ENCODE measurements at regions not wholly inside any gene's neighbourhood (a gene's known extent, or its start where the extent isn't known, plus 50 kb on each side); places are given as distances from the start of the nearest gene placed in this dataset.

DNA sequence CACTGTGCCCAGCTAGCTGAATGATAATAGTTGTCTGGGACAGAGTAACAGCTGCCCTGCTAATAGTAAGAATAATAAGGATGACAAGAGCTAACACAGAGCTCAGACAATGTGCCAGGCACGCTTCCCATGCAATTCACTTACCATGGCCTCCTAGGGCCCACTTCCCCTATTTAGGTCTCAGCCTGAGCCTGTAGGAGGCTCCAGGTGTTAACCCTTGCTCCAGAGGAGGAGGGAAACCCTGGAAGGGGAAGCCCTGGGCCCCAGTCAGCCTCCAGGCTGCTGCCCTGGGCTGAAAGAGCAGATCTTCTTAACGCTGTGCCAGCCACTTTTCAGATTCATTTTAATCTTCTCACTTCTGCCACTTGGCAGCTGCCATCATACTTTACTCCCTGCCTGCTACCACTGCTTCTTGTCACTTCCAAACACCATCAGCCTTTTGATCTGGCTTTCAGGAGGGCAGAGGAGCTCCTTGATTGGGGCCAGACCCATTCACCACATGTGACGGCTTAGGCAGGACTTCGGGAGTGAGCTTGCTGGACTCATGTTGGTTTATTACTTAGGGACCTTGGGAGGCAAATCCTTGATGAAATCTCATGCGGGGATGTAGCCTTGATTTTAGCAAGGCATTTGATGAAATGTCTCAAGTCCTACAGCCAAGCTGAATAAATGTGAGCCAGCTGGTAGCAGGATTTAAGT is 66.7 kb upstream of the PARP1 start:
- ChIA-PET CTCF (no interaction called here), RAD21 (ENCODE audit: low non-redundant PET in 1 of 2, low total read pairs in 2 of 2, uncharacterized antibody in 2 of 2, unreplicated experiment in 2 of 2) (no interaction called here), POLR2A (no interaction called here)
- Histone ChIP-seq H3K9ac (ENCODE audit: low read length) (no peak overlapping the region), H3K27ac (ENCODE audit: low read depth, low read length) (no peak overlapping the region), H3K27me3 (ENCODE audit: insufficient read depth, low read length) (no peaks in the 10 kb centered on the region), H3K9me3 (ENCODE audit: control insufficient read depth in 1 of 2, insufficient read depth in 1 of 2, low read depth in 1 of 2, low read length in 2 of 2) (no peaks in the 10 kb centered on the region), H2AFZ (ENCODE audit: low read depth, low read length, poor library complexity, severe bottlenecking) (no peak overlapping the region), H3K4me1 (ENCODE audit: control insufficient read depth in 1 of 2, insufficient read depth in 2 of 2, low read length in 2 of 2) (no peaks in the 10 kb centered on the region), H3K36me3 (ENCODE audit: control insufficient read depth in 1 of 2, insufficient read depth in 2 of 2, low read length in 2 of 2) (no peaks in the 10 kb centered on the region), H3K79me2 (ENCODE audit: insufficient read depth, low read length) (no peaks in the 10 kb centered on the region), H4K20me1 (ENCODE audit: insufficient read depth) (no peaks in the 10 kb centered on the region), H3K4me3 (replicated peaks in 1 of 2; ENCODE audit: low read depth in 1 of 2, low read length in 2 of 2) (no peak overlapping the region), H3K4me2 (ENCODE audit: low read length) (no peak overlapping the region), H3K9me2 (ENCODE audit: insufficient read depth) (no peaks in the 10 kb centered on the region)
- TF ChIP-seq, protein P1, sequence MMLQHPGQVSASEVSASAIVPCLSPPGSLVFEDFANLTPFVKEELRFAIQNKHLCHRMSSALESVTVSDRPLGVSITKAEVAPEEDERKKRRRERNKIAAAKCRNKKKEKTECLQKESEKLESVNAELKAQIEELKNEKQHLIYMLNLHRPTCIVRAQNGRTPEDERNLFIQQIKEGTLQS (IDR thresholded peaks at IDR 0.05), result no peak
- TF ChIP-seq ELF1 (IDR thresholded peaks at IDR 0.05; ENCODE audit: borderline replicate concordance, low read depth) (no peak), POLR2AphosphoS5 (IDR thresholded peaks at IDR 0.05; ENCODE audit: low read depth, low read length) (no peak), TCF7L2 (IDR thresholded peaks at IDR 0.05; ENCODE audit: borderline replicate concordance, extremely low read depth, insufficient read depth, insufficient read length) (no peak), SP1 (IDR thresholded peaks at IDR 0.05; ENCODE audit: low read depth) (no peak), EZH2phosphoT487 (IDR thresholded peaks at IDR 0.05; ENCODE audit: borderline replicate concordance) (no peak), EZH2 (IDR thresholded peaks at IDR 0.05) (no peak), RAD21 (IDR thresholded peaks at IDR 0.05; ENCODE audit: low read depth) (no peak), ZFX (IDR thresholded peaks at IDR 0.05) (no peak), SRF (IDR thresholded peaks at IDR 0.05; ENCODE audit: low read depth) (no peak), CBX3 (IDR thresholded peaks at IDR 0.05; ENCODE audit: low read depth) (no peak), EGR1 (IDR thresholded peaks at IDR 0.05; ENCODE audit: low read depth) (no peak)
- TF ChIP-seq, protein P2, sequence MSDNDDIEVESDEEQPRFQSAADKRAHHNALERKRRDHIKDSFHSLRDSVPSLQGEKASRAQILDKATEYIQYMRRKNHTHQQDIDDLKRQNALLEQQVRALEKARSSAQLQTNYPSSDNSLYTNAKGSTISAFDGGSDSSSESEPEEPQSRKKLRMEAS (IDR thresholded peaks at IDR 0.05), result no peak
- TF ChIP-seq, protein P3, sequence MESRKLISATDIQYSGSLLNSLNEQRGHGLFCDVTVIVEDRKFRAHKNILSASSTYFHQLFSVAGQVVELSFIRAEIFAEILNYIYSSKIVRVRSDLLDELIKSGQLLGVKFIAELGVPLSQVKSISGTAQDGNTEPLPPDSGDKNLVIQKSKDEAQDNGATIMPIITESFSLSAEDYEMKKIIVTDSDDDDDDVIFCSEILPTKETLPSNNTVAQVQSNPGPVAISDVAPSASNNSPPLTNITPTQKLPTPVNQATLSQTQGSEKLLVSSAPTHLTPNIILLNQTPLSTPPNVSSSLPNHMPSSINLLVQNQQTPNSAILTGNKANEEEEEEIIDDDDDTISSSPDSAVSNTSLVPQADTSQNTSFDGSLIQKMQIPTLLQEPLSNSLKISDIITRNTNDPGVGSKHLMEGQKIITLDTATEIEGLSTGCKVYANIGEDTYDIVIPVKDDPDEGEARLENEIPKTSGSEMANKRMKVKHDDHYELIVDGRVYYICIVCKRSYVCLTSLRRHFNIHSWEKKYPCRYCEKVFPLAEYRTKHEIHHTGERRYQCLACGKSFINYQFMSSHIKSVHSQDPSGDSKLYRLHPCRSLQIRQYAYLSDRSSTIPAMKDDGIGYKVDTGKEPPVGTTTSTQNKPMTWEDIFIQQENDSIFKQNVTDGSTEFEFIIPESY (IDR thresholded peaks at IDR 0.05; ENCODE audit: extremely low read depth, insufficient replicate concordance, low read length), result no peak
- TF ChIP-seq, protein P4, sequence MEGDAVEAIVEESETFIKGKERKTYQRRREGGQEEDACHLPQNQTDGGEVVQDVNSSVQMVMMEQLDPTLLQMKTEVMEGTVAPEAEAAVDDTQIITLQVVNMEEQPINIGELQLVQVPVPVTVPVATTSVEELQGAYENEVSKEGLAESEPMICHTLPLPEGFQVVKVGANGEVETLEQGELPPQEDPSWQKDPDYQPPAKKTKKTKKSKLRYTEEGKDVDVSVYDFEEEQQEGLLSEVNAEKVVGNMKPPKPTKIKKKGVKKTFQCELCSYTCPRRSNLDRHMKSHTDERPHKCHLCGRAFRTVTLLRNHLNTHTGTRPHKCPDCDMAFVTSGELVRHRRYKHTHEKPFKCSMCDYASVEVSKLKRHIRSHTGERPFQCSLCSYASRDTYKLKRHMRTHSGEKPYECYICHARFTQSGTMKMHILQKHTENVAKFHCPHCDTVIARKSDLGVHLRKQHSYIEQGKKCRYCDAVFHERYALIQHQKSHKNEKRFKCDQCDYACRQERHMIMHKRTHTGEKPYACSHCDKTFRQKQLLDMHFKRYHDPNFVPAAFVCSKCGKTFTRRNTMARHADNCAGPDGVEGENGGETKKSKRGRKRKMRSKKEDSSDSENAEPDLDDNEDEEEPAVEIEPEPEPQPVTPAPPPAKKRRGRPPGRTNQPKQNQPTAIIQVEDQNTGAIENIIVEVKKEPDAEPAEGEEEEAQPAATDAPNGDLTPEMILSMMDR (IDR thresholded peaks at IDR 0.05 in 2 of 3, conservative IDR thresholded peaks at IDR 0.05 in 1 of 3; ENCODE audit: borderline replicate concordance in 1 of 3, insufficient read depth in 1 of 3, low read depth in 2 of 3, low read length in 2 of 3), result no peak
- DNase-seq (ENCODE audit: low read depth, low spot score) (no peak), ATAC-seq (no peak)
- intact Hi-C loops (cut with micrococcal nuclease), result no loop called here
- no TSS peak for BruUV-seq (replicated peaks)

Data from HCT116 (cell line).